ENCODE measurements at regions not wholly inside any gene's neighbourhood (a gene's known extent, or its start where the extent isn't known, plus 50 kb on each side); places are given as distances from the start of the nearest gene placed in this dataset.

GRCh38 chr7:47648275-47648925, 66.5 kb upstream of the TNS3 start:
- no peak overlapping the region for H3K27ac ChIP-seq
- no peak for TF ChIP-seq CTCF (IDR thresholded peaks at IDR 0.05)
- no peak overlapping the region for H3K4me3 ChIP-seq
- H3K4me1 ChIP-seq, result peaks cover 0 to 21% (median 10%) of the 10 kb centered on the region in 4 donors
- no peaks in the 10 kb centered on the region for H3K27me3 ChIP-seq
- H3K9me3 ChIP-seq, result no peaks in the 10 kb centered on the region
- H3K36me3 ChIP-seq, result no peaks in the 10 kb centered on the region
- intact Hi-C loops (cut with DNase I; ENCODE audit: low total_unique reads), result no loop called here
- no peak for DNase-seq

GRCh38 chr7:47647918-47648250, 66.0 kb upstream of the TNS3 start:
- Histone ChIP-seq H3K4me3 (no peak overlapping the region), H3K9me3 (no peaks in the 10 kb centered on the region), H3K27ac (no peak overlapping the region), H3K4me1 (peaks cover 0 to 21% (median 10%) of the 10 kb centered on the region in 4 donors), H3K27me3 (no peaks in the 10 kb centered on the region), H3K36me3 (no peaks in the 10 kb centered on the region)
- DNase-seq, result no peak
- intact Hi-C loops (cut with DNase I; ENCODE audit: low total_unique reads), result no loop called here
- TF ChIP-seq CTCF (IDR thresholded peaks at IDR 0.05), result no peak

GRCh38 chr7:47647181-47647917, 65.4 kb upstream of the TNS3 start:
- Histone ChIP-seq H3K36me3 (no peaks in the 10 kb centered on the region), H3K4me1 (peaks cover 0 to 19% (median 10%) of the 10 kb centered on the region in 4 donors), H3K27me3 (no peaks in the 10 kb centered on the region), H3K9me3 (no peaks in the 10 kb centered on the region), H3K27ac (no peak overlapping the region), H3K4me3 (no peak overlapping the region)
- no peak for DNase-seq
- intact Hi-C loops (cut with DNase I; ENCODE audit: low total_unique reads), result no loop called here
- TF ChIP-seq CTCF (IDR thresholded peaks at IDR 0.05), result no peak

GRCh38 chr7:47643716-47644400, 61.9 kb upstream of the TNS3 start:
- Histone ChIP-seq H3K9me3 (no peaks in the 10 kb centered on the region), H3K4me3 (no peak overlapping the region), H3K27me3 (no peaks in the 10 kb centered on the region), H3K27ac (no peak overlapping the region), H3K36me3 (no peaks in the 10 kb centered on the region), H3K4me1 (peaks cover 0 to 25% (median 13%) of the 10 kb centered on the region in 4 donors)
- no peak for TF ChIP-seq CTCF (IDR thresholded peaks at IDR 0.05)
- no peak for DNase-seq
- intact Hi-C loops (cut with DNase I; ENCODE audit: low total_unique reads), result no loop called here

GRCh38 chr7:47640265-47640664, 58.4 kb upstream of the TNS3 start:
- intact Hi-C loops (cut with DNase I; ENCODE audit: low total_unique reads), result no loop called here
- Histone ChIP-seq H3K27ac (peak overlapping the region in 1 of 2 donors; percentile 90), H3K27me3 (no peaks in the 10 kb centered on the region), H3K36me3 (no peaks in the 10 kb centered on the region), H3K4me1 (peaks cover 0 to 60% (median 44%) of the 10 kb centered on the region in 4 donors), H3K4me3 (no peak overlapping the region), H3K9me3 (no peaks in the 10 kb centered on the region)
- no peak for DNase-seq
- TF ChIP-seq CTCF (IDR thresholded peaks at IDR 0.05), result no peak
